ENCODE measurements at regions not wholly inside any gene's neighbourhood (a gene's known extent, or its start where the extent isn't known, plus 50 kb on each side); places are given as distances from the start of the nearest gene placed in this dataset.

- TF ChIP-seq SPI1 (IDR thresholded peaks at IDR 0.05; ENCODE audit: low read depth, low read length) (no peak), PAX5 (IDR thresholded peaks at IDR 0.05; ENCODE audit: insufficient read depth, low read length, severe bottlenecking) (no peak), POU2F2 (IDR thresholded peaks at IDR 0.05; ENCODE audit: low read depth, low read length) (no peak), POLR2AphosphoS5 (IDR thresholded peaks at IDR 0.05; ENCODE audit: low read depth, low read length) (no peak), POLR2A (IDR thresholded peaks at IDR 0.05; ENCODE audit: low read depth, low read length) (no peak), TAF1 (IDR thresholded peaks at IDR 0.05; ENCODE audit: low read depth, low read length) (no peak)
- FAIRE-seq (no peak), DNase-seq (ENCODE audit: insufficient read length, low spot score) (no peak)
These were observed 202.4 kb downstream of the CHIC2 start for GRCh38 chr4:53861856-53862610.

GRCh38 chr4:53859305-53859704 is 205.1 kb downstream of the CHIC2 start:
- DNase-seq (ENCODE audit: insufficient read length, low spot score) (no peak), FAIRE-seq (no peak)
- TF ChIP-seq TAF1 (IDR thresholded peaks at IDR 0.05; ENCODE audit: low read depth, low read length), result no peak
- no peak for TF ChIP-seq PAX5 (IDR thresholded peaks at IDR 0.05; ENCODE audit: insufficient read depth, low read length, severe bottlenecking)
- TF ChIP-seq POLR2A (IDR thresholded peaks at IDR 0.05; ENCODE audit: low read depth, low read length), result no peak
- TF ChIP-seq POU2F2 (IDR thresholded peaks at IDR 0.05; ENCODE audit: low read depth, low read length), result no peak
- TF ChIP-seq POLR2AphosphoS5 (IDR thresholded peaks at IDR 0.05; ENCODE audit: low read depth, low read length), result no peak
- TF ChIP-seq SPI1 (IDR thresholded peaks at IDR 0.05; ENCODE audit: low read depth, low read length), result no peak

DNA sequence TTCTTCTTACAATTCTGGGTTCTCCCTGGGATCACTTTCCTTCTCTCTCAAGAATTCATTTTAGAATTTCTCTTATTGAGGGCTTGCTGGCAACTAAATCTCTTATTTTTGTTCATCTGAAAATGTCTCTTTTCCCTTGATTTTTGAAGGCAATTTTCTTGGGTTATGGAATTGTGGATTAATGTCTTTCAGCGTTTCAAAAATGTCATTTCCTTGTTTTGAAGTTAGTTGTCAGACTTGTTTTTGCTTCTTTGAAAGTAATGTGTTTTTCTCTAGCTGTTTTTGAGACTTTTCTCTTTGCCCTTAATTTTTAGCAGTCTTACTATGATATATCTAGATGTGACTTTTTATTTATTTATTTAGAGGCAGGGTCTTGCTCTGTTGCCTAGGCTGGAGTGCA is 205.7 kb downstream of the CHIC2 start:
- no peak for TF ChIP-seq POU2F2 (IDR thresholded peaks at IDR 0.05; ENCODE audit: low read depth, low read length)
- no peak for TF ChIP-seq PAX5 (IDR thresholded peaks at IDR 0.05; ENCODE audit: insufficient read depth, low read length, severe bottlenecking)
- TF ChIP-seq POLR2AphosphoS5 (IDR thresholded peaks at IDR 0.05; ENCODE audit: low read depth, low read length), result no peak
- TF ChIP-seq TAF1 (IDR thresholded peaks at IDR 0.05; ENCODE audit: low read depth, low read length), result no peak
- no peak for TF ChIP-seq POLR2A (IDR thresholded peaks at IDR 0.05; ENCODE audit: low read depth, low read length)
- no peak for TF ChIP-seq SPI1 (IDR thresholded peaks at IDR 0.05; ENCODE audit: low read depth, low read length)
- no peak for FAIRE-seq
- DNase-seq (ENCODE audit: insufficient read length, low spot score), result no peak

DNA sequence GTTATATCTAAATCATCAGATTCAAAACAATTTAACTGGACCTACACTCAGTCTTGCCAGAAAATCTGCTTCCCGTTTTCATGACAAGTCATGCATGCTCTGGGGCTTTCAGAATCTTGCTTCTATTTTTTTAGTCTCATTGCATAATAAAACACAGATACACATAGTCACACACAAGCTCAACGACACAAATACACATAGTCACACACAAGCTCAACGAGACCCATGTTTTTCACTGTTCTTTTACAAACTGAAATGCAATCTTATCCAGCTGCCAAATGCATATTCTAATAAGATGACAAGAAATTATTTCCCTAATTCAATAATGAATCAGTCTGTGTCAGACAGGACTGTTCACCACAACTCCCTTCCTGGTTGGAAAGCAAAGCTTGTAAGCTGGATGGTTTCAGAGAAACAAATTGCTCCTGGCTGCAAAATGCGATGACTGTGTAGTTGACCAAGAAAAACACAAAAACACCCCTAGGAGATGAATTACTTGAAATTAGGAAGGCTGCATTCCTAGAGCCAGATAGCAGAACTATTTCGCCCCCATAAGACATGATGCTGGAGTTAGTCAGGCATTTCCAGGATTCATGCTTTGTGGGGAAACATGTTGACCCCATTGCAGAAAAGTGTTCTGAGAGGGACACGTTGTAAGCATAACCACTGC is 208.7 kb downstream of the CHIC2 start:
- DNase-seq (ENCODE audit: insufficient read length, low spot score), result no peak
- no peak for FAIRE-seq

GRCh38 chr4:53854991-53855568 is 209.3 kb downstream of the CHIC2 start:
- DNase-seq (ENCODE audit: insufficient read length, low spot score), result no peak
- FAIRE-seq, result no peak
- no peak for TF ChIP-seq TAF1 (IDR thresholded peaks at IDR 0.05; ENCODE audit: low read depth, low read length)
- TF ChIP-seq POLR2A (IDR thresholded peaks at IDR 0.05; ENCODE audit: low read depth, low read length), result no peak
- TF ChIP-seq SPI1 (IDR thresholded peaks at IDR 0.05; ENCODE audit: low read depth, low read length), result no peak
- TF ChIP-seq POU2F2 (IDR thresholded peaks at IDR 0.05; ENCODE audit: low read depth, low read length), result no peak
- no peak for TF ChIP-seq PAX5 (IDR thresholded peaks at IDR 0.05; ENCODE audit: insufficient read depth, low read length, severe bottlenecking)
- TF ChIP-seq POLR2AphosphoS5 (IDR thresholded peaks at IDR 0.05; ENCODE audit: low read depth, low read length), result no peak

More for the DNA sequence above, 208.7 kb downstream of the CHIC2 start:
- no peak for TF ChIP-seq POLR2AphosphoS5 (IDR thresholded peaks at IDR 0.05; ENCODE audit: low read depth, low read length)
- no peak for TF ChIP-seq TAF1 (IDR thresholded peaks at IDR 0.05; ENCODE audit: low read depth, low read length)
- TF ChIP-seq SPI1 (IDR thresholded peaks at IDR 0.05; ENCODE audit: low read depth, low read length), result no peak
- no peak for TF ChIP-seq PAX5 (IDR thresholded peaks at IDR 0.05; ENCODE audit: insufficient read depth, low read length, severe bottlenecking)
- TF ChIP-seq POU2F2 (IDR thresholded peaks at IDR 0.05; ENCODE audit: low read depth, low read length), result no peak
- TF ChIP-seq POLR2A (IDR thresholded peaks at IDR 0.05; ENCODE audit: low read depth, low read length), result no peak

DNA sequence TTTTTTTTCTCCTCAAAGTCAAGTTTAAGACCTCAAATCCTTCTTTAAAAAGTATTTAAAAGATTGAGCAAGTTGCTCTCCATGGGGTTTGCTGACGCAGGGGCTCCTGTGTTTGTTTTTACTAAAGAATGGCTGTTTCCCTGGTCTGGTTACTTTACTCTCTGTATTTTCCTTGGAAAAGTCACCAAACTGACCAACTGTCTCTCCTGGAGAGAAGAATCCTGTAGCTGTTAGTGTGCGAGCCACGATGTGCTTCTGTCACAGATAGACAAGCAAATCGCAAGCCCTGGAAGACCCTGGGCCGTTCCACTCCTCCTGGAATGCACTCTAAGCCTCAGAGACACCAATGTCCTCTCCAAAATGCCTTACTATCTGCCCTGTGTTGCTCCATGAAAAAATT is 212.1 kb downstream of the CHIC2 start:
- DNase-seq (ENCODE audit: insufficient read length, low spot score) (no peak), FAIRE-seq (no peak)
- TF ChIP-seq PAX5 (IDR thresholded peaks at IDR 0.05; ENCODE audit: insufficient read depth, low read length, severe bottlenecking) (no peak), SPI1 (IDR thresholded peaks at IDR 0.05; ENCODE audit: low read depth, low read length) (no peak), TAF1 (IDR thresholded peaks at IDR 0.05; ENCODE audit: low read depth, low read length) (no peak), POU2F2 (IDR thresholded peaks at IDR 0.05; ENCODE audit: low read depth, low read length) (no peak), POLR2A (IDR thresholded peaks at IDR 0.05; ENCODE audit: low read depth, low read length) (no peak), POLR2AphosphoS5 (IDR thresholded peaks at IDR 0.05; ENCODE audit: low read depth, low read length) (no peak)

DNA sequence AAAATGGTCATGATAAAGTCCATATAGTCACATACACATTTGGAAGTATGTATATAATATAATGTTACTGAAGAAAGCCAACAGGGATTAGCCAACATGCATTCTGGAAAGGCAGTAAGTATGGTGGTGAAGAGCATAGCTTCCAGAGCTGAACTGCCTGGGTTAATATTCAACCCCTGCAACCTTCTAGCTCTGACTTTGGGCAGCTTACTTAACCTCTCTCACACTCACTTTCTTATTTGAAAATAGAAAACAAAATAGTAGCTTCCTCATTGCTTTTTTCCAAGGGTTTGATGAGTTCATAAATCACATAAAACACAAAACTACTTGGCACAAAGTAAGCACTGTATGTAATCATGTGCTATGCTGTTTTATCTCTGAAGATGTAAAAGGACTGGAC is 216.4 kb downstream of the CHIC2 start:
- no peak for FAIRE-seq
- DNase-seq (ENCODE audit: insufficient read length, low spot score), result no peak
- TF ChIP-seq PAX5 (IDR thresholded peaks at IDR 0.05; ENCODE audit: insufficient read depth, low read length, severe bottlenecking) (no peak), POU2F2 (IDR thresholded peaks at IDR 0.05; ENCODE audit: low read depth, low read length) (no peak), SPI1 (IDR thresholded peaks at IDR 0.05; ENCODE audit: low read depth, low read length) (no peak), POLR2A (IDR thresholded peaks at IDR 0.05; ENCODE audit: low read depth, low read length) (no peak), TAF1 (IDR thresholded peaks at IDR 0.05; ENCODE audit: low read depth, low read length) (no peak)

- no peak for TF ChIP-seq POLR2A (IDR thresholded peaks at IDR 0.05; ENCODE audit: low read depth, low read length)
- TF ChIP-seq PAX5 (IDR thresholded peaks at IDR 0.05; ENCODE audit: insufficient read depth, low read length, severe bottlenecking), result no peak
- no peak for TF ChIP-seq TAF1 (IDR thresholded peaks at IDR 0.05; ENCODE audit: low read depth, low read length)
- no peak for TF ChIP-seq POLR2AphosphoS5 (IDR thresholded peaks at IDR 0.05; ENCODE audit: low read depth, low read length)
- no peak for TF ChIP-seq POU2F2 (IDR thresholded peaks at IDR 0.05; ENCODE audit: low read depth, low read length)
- TF ChIP-seq SPI1 (IDR thresholded peaks at IDR 0.05; ENCODE audit: low read depth, low read length), result no peak
- FAIRE-seq (no peak), DNase-seq (ENCODE audit: insufficient read length, low spot score) (no peak)
These were observed 219.9 kb downstream of the CHIC2 start for GRCh38 chr4:53844551-53844950.

GRCh38 chr4:53844133-53844532 is 220.3 kb downstream of the CHIC2 start:
- DNase-seq (ENCODE audit: insufficient read length, low spot score), result no peak
- TF ChIP-seq SPI1 (IDR thresholded peaks at IDR 0.05; ENCODE audit: low read depth, low read length), result no peak
- no peak for FAIRE-seq
